Thoracic aorta (tissue), 2 donors: ENCODE measurements at regions not wholly inside any gene's neighbourhood (a gene's known extent, or its start where the extent isn't known, plus 50 kb on each side); places are given as distances from the start of the nearest gene placed in this dataset.

ENCODE experiments used
- ATAC-seq: fragments of 150-250 bp; one replicate; pipeline ENCODE4 v1.8.0; 2017; ENCODE audit warnings: low read depth; ENCODE audit not compliant: insufficient number of reproducible peaks, low FRiP score
- DNase-seq: peaks from one replicate; pipeline ENCODE4 v3.0.0-alpha.2; 2020; ENCODE audit warnings: low spot score
- H3K27ac ChIP-seq, 2 donors: fragments of 200-600 bp; sonication (generic); 1 replicate in 1 of 2; 2 replicates in 1 of 2; pipeline ENCODE4 v1.5.1; 2016; ENCODE audit warnings: mild to moderate bottlenecking in 2 of 2, moderate library complexity in 2 of 2
- H3K27me3 ChIP-seq: fragments of 200-600 bp; sonication (generic); replicated peaks from 2 replicates; pipeline ENCODE4 v1.6.0; 2016; ENCODE audit warnings: mild to moderate bottlenecking; ENCODE audit not compliant: insufficient read depth
- H3K36me3 ChIP-seq: fragments of 200-600 bp; sonication (generic); one replicate; pipeline ENCODE4 v1.5.1; 2016
- H3K4me1 ChIP-seq, 2 donors: fragments of 200-600 bp; sonication (generic); 1 replicate in 1 of 2; 2 replicates in 1 of 2; pipeline versions ENCODE4 v1.5.1 to v1.6.0; 2016; ENCODE audit warnings: low read depth in 2 of 2, mild to moderate bottlenecking in 1 of 2; ENCODE audit not compliant: control insufficient read depth in 1 of 2
- H3K4me3 ChIP-seq: fragments of 200-600 bp; sonication (generic); 2 replicates; pipeline ENCODE4 v1.5.1; 2016; ENCODE audit warnings: mild to moderate bottlenecking
- H3K9me3 ChIP-seq: fragments of 200-600 bp; sonication (generic); 2 replicates; pipeline ENCODE4 v1.5.1; 2016
- TF ChIP-seq, protein P1 (sequence below): fragments of 200-600 bp; sonication (generic); IDR thresholded peaks from one replicate; pipeline ENCODE4 v1.5.1; 2019; ENCODE audit warnings: antibody characterized with exemption

DNA sequence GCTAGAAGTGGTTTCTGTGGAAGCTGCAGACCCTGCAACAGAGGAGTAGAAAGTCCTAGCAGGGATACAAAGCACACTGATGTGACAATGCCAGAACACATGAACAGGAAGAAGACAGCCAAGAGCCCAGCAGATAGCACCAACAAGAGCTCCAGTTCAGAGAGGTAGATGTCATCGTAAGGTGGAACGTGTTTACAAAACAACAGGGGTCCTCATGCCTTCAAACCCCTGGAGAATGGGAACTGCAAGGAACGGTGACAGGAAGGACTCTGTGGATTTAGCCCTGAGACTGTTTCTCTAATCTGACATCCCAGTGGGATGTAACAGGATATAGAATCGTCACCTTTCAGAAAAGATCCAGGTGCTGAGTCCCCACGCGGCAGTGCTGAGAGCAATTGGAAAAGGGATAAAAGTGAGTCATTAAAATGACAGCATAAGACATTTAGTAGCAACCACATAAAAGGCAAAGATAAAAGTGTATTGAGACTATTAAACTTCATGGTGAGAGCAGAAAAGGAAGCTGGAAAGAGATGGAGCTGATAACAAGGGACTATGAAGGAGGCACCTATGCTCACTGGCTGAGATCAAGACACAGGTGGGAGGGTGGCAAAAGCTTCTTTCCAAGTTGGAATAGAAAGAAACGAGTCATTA, 195.2 kb downstream of the FBXO15 start:
- Histone ChIP-seq H3K27ac (no peak overlapping the region), H3K4me1 (peaks cover 0 to 3% of the 10 kb centered on the region in 2 donors), H3K9me3 (no peaks in the 10 kb centered on the region), H3K4me3 (no peak overlapping the region), H3K36me3 (no peaks in the 10 kb centered on the region), H3K27me3 (no peaks in the 10 kb centered on the region)
- DNase-seq (no peak), ATAC-seq (no peak)
- TF ChIP-seq, protein P1, sequence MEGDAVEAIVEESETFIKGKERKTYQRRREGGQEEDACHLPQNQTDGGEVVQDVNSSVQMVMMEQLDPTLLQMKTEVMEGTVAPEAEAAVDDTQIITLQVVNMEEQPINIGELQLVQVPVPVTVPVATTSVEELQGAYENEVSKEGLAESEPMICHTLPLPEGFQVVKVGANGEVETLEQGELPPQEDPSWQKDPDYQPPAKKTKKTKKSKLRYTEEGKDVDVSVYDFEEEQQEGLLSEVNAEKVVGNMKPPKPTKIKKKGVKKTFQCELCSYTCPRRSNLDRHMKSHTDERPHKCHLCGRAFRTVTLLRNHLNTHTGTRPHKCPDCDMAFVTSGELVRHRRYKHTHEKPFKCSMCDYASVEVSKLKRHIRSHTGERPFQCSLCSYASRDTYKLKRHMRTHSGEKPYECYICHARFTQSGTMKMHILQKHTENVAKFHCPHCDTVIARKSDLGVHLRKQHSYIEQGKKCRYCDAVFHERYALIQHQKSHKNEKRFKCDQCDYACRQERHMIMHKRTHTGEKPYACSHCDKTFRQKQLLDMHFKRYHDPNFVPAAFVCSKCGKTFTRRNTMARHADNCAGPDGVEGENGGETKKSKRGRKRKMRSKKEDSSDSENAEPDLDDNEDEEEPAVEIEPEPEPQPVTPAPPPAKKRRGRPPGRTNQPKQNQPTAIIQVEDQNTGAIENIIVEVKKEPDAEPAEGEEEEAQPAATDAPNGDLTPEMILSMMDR: no peak

DNA sequence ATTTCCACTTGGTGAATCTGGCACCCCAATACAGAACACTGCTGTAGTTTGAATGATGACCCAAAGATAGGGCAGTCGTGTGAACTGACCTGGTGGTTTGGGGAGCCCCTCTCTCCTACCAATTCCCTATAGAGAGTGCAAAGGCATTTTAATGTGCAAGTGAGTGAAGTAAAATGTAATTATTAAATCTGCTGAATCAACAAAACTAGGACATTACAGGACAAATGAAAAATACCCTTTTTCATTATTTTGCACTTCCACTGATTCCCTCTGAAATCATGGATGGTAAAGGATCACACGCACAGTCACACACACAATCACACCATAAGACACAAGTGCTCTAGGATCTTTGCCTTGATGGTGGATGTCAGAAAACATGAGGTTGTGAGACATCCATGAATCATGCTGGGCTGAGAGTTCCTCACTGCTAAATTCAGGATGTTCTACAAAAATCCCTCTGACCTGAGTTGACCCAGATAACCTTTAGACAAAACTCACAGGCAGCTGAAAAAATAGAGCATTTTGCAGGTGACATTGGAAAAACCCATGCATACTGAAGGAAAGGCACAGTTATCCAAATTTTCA, 197.4 kb downstream of the FBXO15 start:
- no peak for DNase-seq
- Histone ChIP-seq H3K27me3 (no peaks in the 10 kb centered on the region), H3K4me1 (peaks cover 0 to 3% of the 10 kb centered on the region in 2 donors), H3K4me3 (no peak overlapping the region), H3K27ac (no peak overlapping the region), H3K36me3 (no peaks in the 10 kb centered on the region), H3K9me3 (no peaks in the 10 kb centered on the region)
- TF ChIP-seq, protein P1: no peak
- ATAC-seq: no peak

DNA sequence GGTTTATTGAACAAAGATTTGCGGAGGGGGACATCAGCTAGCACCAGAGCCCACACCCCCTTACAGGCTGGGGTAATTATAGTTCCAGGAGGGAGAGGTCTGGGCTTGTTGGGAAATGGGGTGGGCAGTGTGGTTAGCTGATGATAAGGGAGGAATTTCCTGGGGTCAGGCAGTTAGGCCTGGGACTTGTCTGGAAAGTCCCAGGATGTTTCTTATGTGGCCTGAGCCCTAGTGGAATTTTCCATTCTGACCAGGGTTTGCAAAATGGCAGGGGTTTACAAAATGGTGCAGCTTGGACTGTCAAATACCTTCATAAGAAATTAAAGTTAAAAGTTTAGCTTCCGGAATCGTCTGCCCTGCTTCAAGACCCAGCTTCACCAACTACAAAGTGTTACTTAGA, 199.1 kb downstream of the FBXO15 start:
- TF ChIP-seq, protein P1: no peak
- ATAC-seq (no peak), DNase-seq (no peak)
- no peak overlapping the region for H3K27ac ChIP-seq
- no peaks in the 10 kb centered on the region for H3K36me3 ChIP-seq
- no peak overlapping the region for H3K4me3 ChIP-seq
- H3K9me3 ChIP-seq: no peaks in the 10 kb centered on the region
- H3K4me1 ChIP-seq: peaks cover 0 to 3% of the 10 kb centered on the region in 2 donors
- no peaks in the 10 kb centered on the region for H3K27me3 ChIP-seq

DNA sequence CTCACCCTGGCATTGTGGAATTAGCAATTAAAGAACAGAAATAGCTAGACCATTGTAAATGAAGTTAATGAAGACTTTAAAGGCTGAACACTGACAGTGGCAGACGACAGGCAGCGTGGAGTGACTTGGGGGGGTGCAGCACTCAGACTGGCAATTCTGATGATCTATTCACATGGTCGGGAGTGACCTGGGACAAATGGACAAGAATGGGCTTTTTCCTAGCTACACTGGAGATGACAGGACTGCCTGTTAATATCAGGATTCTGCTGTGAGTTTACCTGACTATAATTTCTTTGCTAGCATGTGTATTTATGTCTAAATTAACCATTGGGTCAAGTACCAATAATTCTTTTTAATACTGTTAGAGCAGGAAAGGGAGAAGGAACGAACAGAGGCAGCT, 199.6 kb downstream of the FBXO15 start:
- H3K36me3 ChIP-seq: no peaks in the 10 kb centered on the region
- ATAC-seq: no peak

DNA sequence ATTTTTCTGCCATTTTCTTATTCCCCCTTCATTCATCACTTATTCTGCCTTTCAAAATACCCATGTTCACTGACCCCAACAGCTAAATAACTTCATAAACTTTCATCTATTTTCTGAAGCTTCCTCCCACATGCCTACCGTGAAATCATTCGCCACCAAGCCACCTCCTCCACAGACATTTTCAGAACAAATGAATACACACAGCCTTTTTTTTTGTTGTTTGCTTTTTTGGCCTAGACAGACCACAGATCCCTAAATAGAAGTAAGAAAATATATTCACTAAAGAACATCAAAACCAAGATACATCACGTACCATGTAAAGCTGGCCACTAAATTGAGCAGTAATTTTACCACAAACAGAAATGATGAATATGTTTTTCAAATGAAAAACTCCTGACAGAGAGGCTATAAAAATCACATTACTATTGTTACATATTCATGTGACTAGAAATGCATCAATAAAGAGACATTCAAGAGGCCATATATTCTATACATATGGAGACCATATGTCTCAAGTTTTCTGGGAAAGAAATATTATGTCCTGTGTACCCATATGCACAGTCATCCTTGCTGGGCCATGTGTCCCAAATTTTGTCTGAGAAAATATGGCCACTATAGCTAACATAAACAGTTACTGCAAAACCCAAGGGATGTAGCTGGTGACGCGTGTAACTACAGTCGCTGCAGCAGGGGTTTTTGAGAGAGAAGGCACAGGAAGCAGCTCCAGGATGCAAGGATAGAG, 200.3 kb downstream of the FBXO15 start:
- TF ChIP-seq, protein P1: no peak
- DNase-seq: no peak
- H3K4me1 ChIP-seq: peaks cover 0 to 3% of the 10 kb centered on the region in 2 donors
- H3K9me3 ChIP-seq: no peaks in the 10 kb centered on the region
- no peak for ATAC-seq
- no peaks in the 10 kb centered on the region for H3K27me3 ChIP-seq
- H3K4me3 ChIP-seq: no peak overlapping the region
- H3K27ac ChIP-seq: no peak overlapping the region
- H3K36me3 ChIP-seq: no peaks in the 10 kb centered on the region

More for the DNA sequence above, 199.6 kb downstream of the FBXO15 start:
- no peak overlapping the region for H3K27ac ChIP-seq
- H3K4me1 ChIP-seq: peaks cover 0 to 3% of the 10 kb centered on the region in 2 donors
- H3K27me3 ChIP-seq: no peaks in the 10 kb centered on the region
- TF ChIP-seq, protein P1: no peak
- no peaks in the 10 kb centered on the region for H3K9me3 ChIP-seq
- H3K4me3 ChIP-seq: no peak overlapping the region
- no peak for DNase-seq
